ENCODE measurements at regions not wholly inside any gene's neighbourhood (a gene's known extent, or its start where the extent isn't known, plus 50 kb on each side); places are given as distances from the start of the nearest gene placed in this dataset.

GRCh38 chr10:42939685-42940366, 137.0 kb upstream of the RET start:
- TF ChIP-seq CTCF (IDR thresholded peaks at IDR 0.05) = no peak
- no peak for TF ChIP-seq POLR2A (IDR thresholded peaks at IDR 0.05)

All from lower leg skin (tissue), 3 donors.